K562 (cell line): ENCODE measurements at regions not wholly inside any gene's neighbourhood (a gene's known extent, or its start where the extent isn't known, plus 50 kb on each side); places are given as distances from the start of the nearest gene placed in this dataset.

Source experiments
- ATAC-seq: fragments of 200-7000 bp; cut with Tn5 transposase; 3 replicates; pipeline ENCODE4 v1.9.1; 2020; ENCODE audit warnings: moderate library complexity
- BruUV-seq: library from RNA; stranded (reverse); fragments of 400-500 nt; replicated peaks from 2 replicates; lab custom pipeline; 2021; lab: Mats Ljungman, UMichigan
- CTCF ChIA-PET: fragments of 300-600 bp; formaldehyde crosslinking; extraction: SDS; loops from one replicate; lab custom pipeline; 2021; ENCODE audit warnings: low intra/inter-chr PET ratio; lab: Yijun Ruan, JAX
- POLR2A ChIA-PET: fragments of 300-600, 350-650 bp; sonication (Branson Sonifier 250); formaldehyde crosslinking; extraction: SDS; loops from one replicate; lab custom pipeline; 2021; ENCODE audit warnings: antibody characterized with exemption, inconsistent platforms; lab: Yijun Ruan, JAX
- DNase-seq, 4 experiments: peaks; one replicate each; pipeline versions ENCODE4 v3.0.0 to v3.0.0-alpha.2; 2011 to 2018; ENCODE audit warnings: low spot score in 3 of 4, mixed read lengths in 3 of 4; ENCODE audit errors: extremely low read depth in 1 of 4
- FAIRE-seq: peaks from 2 replicates; lab custom pipeline; 2011; peaks lifted over from hg19 to GRCh38; lab: Jason Lieb, UNC
- H2AFZ ChIP-seq: 2 replicates; pipeline ENCODE4 v1.6.0; 2011; ENCODE audit warnings: low read depth, low read length, control low read depth, inconsistent platforms
- H3K27ac ChIP-seq: fragments of 200-600 bp; 3 replicates; pipeline ENCODE4 v1.8.0; 2011; ENCODE audit warnings: low read depth, mild to moderate bottlenecking, control low read depth, inconsistent platforms, low read length, moderate library complexity, mixed read lengths; ENCODE audit errors: extremely low read depth
- H3K27me3 ChIP-seq, 2 experiments: fragments of 300-600 bp in 1 of 2; 2 replicates in 1 of 2; 3 replicates in 1 of 2; pipeline versions ENCODE4 v1.6.0 to v1.8.0; 2011; ENCODE audit warnings: inconsistent platforms in 2 of 2, low read length in 2 of 2, mild to moderate bottlenecking in 1 of 2, mixed read lengths in 1 of 2, moderate library complexity in 1 of 2; ENCODE audit not compliant: control insufficient read depth in 2 of 2, insufficient read depth in 2 of 2
- H3K36me3 ChIP-seq: fragments of 300-600 bp; 3 replicates; pipeline ENCODE4 v1.8.0; 2011; ENCODE audit warnings: mild to moderate bottlenecking, low read length, inconsistent platforms; ENCODE audit not compliant: control insufficient read depth, insufficient read depth
- H3K4me1 ChIP-seq, 2 experiments: fragments of 200-600 bp in 1 of 2; replicated peaks in 1 of 2; 2 replicates in 1 of 2; 3 replicates in 1 of 2; pipeline versions ENCODE4 v1.5.1 to v1.8.0; 2011; ENCODE audit warnings: inconsistent platforms in 2 of 2, low read length in 2 of 2, mild to moderate bottlenecking in 1 of 2, mixed read lengths in 1 of 2, moderate library complexity in 1 of 2; ENCODE audit not compliant: control insufficient read depth in 2 of 2, insufficient read depth in 2 of 2
- H3K4me2 ChIP-seq: 2 replicates; pipeline ENCODE4 v1.6.1; 2011; ENCODE audit warnings: low read length, control low read depth, inconsistent platforms, mixed read lengths; ENCODE audit not compliant: insufficient read depth
- H3K4me3 ChIP-seq: fragments of 200-600 bp; sonication (generic), shearing (Covaris generic); 2 replicates; pipeline ENCODE4 v1.5.1; 2016; ENCODE audit warnings: control low read depth, inconsistent platforms
- H3K79me2 ChIP-seq: fragments of 200-600 bp; 3 replicates; pipeline ENCODE4 v1.8.0; 2011; ENCODE audit warnings: low read length, inconsistent platforms; ENCODE audit not compliant: control insufficient read depth, insufficient read depth
- H3K9ac ChIP-seq, 2 experiments: 2 replicates each; pipeline versions ENCODE4 v1.6.0 to v1.6.1; 2011; ENCODE audit warnings: low read depth in 2 of 2, low read length in 2 of 2, control low read depth in 1 of 2, inconsistent platforms in 1 of 2, mild to moderate bottlenecking in 1 of 2, mixed read lengths in 1 of 2; ENCODE audit not compliant: insufficient read depth in 1 of 2
- H3K9me1 ChIP-seq: one replicate; pipeline ENCODE4 v1.6.0; 2011; ENCODE audit warnings: inconsistent platforms, mild to moderate bottlenecking, low read length, moderate library complexity; ENCODE audit not compliant: control insufficient read depth, insufficient read depth
- H3K9me3 ChIP-seq: replicated peaks from 2 replicates; pipeline ENCODE4 v1.5.1; 2011; ENCODE audit warnings: low read depth, low read length, inconsistent platforms; ENCODE audit not compliant: control insufficient read depth, insufficient read depth
- H4K20me1 ChIP-seq: replicated peaks from 2 replicates; pipeline ENCODE4 v1.6.1; 2011; ENCODE audit warnings: low read length, inconsistent platforms, mixed read lengths; ENCODE audit not compliant: control insufficient read depth, insufficient read depth
- ERF ChIP-seq: fragments of 450-650 bp; formaldehyde crosslinking; IDR thresholded peaks from 2 replicates; pipeline ENCODE4 v1.4.0; 2020; ENCODE audit warnings: mild to moderate bottlenecking, mixed read lengths
- NFRKB ChIP-seq: fragments of 450-650 bp; IDR thresholded peaks from 2 replicates; pipeline ENCODE4 v1.6.1; 2016; ENCODE audit warnings: low read depth
- TEAD2 ChIP-seq: fragments of 450-650 bp; IDR thresholded peaks from 2 replicates; pipeline ENCODE4 v1.6.1; 2016; ENCODE audit warnings: missing genetic modification characterization, control low read depth, missing compliant biosample characterization
- ZNF146 ChIP-seq: IDR thresholded peaks from one replicate; pipeline ENCODE4 v1.6.1; 2018; ENCODE audit warnings: missing compliant biosample characterization; ENCODE audit not compliant: unreplicated experiment
- ZNF764 ChIP-seq: fragments of 250-450 bp; sonication (Bioruptor Pico); IDR thresholded peaks from 2 replicates; pipeline ENCODE4 v1.4.0; 2020; ENCODE audit warnings: low read depth, mild to moderate bottlenecking, moderate library complexity
- ZNF830 ChIP-seq: fragments of 250-450 bp; sonication (Bioruptor Pico); IDR thresholded peaks from 2 replicates; pipeline ENCODE4 v1.5.0; 2021; ENCODE audit warnings: mild to moderate bottlenecking
- WGBS: fragments of 100-300 bp; shearing (Covaris generic); methylation state at CpG from one replicate; pipeline ENCODE4 v1.1.6; 2016; ENCODE audit warnings: low coverage, mixed read lengths; ENCODE audit not compliant: insufficient coverage; ENCODE audit errors: missing lambda C conversion rate; 5-methylcytosine and 5-hydroxymethylcytosine counted together
- in situ Hi-C: fragments of 300-500 bp; cut with MboI; formaldehyde crosslinking; loops from 4 replicates; pipeline ENCODE4 v1.15.0; 2018; ENCODE audit warnings: inconsistent platforms, mixed read lengths
- intact Hi-C: fragments of 100-400 bp; cut with micrococcal nuclease; formaldehyde crosslinking; loops from 2 replicates; pipeline ENCODE4 v1.14.2; 2022
- TF ChIP-seq, protein P1 (sequence below): fragments of 450-650 bp; formaldehyde crosslinking; IDR thresholded peaks from 2 replicates; pipeline ENCODE4 v1.4.0; 2020; ENCODE audit warnings: mild to moderate bottlenecking, moderate library complexity

DNA sequence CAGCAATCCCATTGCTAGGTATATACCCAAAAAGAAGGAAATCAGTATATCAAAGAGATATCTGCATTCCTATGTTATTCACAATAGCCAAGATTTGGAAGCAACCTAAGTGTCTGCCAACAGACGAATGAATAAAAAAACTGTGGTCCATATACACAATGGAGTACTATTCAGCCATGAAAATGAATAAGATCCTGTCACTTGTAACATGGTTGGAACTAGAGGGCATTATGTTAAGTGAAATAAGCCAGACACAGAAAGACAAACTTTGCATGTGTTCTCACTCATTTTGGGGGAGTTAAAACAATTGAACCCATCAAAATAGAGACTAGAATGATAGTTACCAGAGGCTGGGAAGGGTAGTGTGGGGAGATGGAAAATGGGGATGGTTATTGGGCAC lies 323.5 kb upstream of the NFE2L3 start:
- TF ChIP-seq ZNF146: peak; percentile 72
- no peak for TF ChIP-seq ZNF764 (CRISPR knock-in tag)
- TF ChIP-seq, all 486 proteins: peak for 1
- Histone ChIP-seq H3K9ac (no peak overlapping the region), H2AFZ (no peak overlapping the region), H3K4me2 (no peak overlapping the region), H3K9me1 (no peaks in the 10 kb centered on the region), H3K4me1 (no peaks in the 10 kb centered on the region; a peak in 1 of 5 replicates), H3K36me3 (no peaks in the 10 kb centered on the region), H3K4me3 (no peak overlapping the region), H3K9me3 (no peaks in the 10 kb centered on the region), H3K79me2 (no peaks in the 10 kb centered on the region), H4K20me1 (no peaks in the 10 kb centered on the region), H3K27me3 (0 out of 5 replicates have a peak, but pooled peaks cover 0 to under 1% of the 10 kb centered on the region in 2 experiments), H3K27ac (no peak overlapping the region)
- DNase-seq (no peak), ATAC-seq (no peak), FAIRE-seq (no peak)
- no TSS peak for BruUV-seq
- POLR2A ChIA-PET: no interaction called here
- CTCF ChIA-PET: no interaction called here
- intact Hi-C loops: no loop called here
- in situ Hi-C loops: loop anchor here (25.0 kb wide), 1 partner anchor 441 kb away; no protein-coding TSS in a partner anchor
- 0% methylated on average over 1 of the region's 1 CpG for WGBS

DNA sequence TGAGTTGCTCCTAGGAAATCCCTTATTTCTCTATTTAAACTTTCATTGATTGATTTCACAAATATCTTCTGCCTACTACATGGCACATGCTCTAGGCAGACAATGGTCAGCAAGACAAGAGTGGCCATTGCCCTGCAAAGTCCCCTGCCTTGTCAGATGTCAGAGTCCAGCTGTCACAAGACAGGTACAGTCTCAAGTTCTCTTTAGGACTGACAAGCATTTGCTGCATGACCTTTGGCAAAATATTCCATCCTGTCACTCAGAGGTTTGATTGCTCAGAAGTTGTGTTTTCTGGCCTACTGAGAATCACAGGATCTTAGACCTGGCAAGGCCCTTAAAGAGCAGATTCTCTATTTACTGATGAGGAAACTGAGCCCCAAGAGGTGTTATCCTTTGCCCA lies 322.3 kb upstream of the NFE2L3 start:
- Histone ChIP-seq H3K4me2 (no peak overlapping the region), H3K9me3 (no peaks in the 10 kb centered on the region), H3K27ac (no peak overlapping the region), H3K36me3 (no peaks in the 10 kb centered on the region), H3K79me2 (no peaks in the 10 kb centered on the region), H3K4me3 (no peak overlapping the region), H4K20me1 (no peaks in the 10 kb centered on the region), H3K9ac (no peak overlapping the region), H3K9me1 (no peaks in the 10 kb centered on the region), H2AFZ (no peak overlapping the region), H3K27me3 (no peaks in the 10 kb centered on the region), H3K4me1 (no peaks in the 10 kb centered on the region; a peak in 1 of 5 replicates)
- ATAC-seq: no peak
- in situ Hi-C loops (loop anchor here (25.0 kb wide), 1 partner anchor 442 kb away; no protein-coding TSS in a partner anchor), intact Hi-C loops (no loop called here)
- no TSS peak for BruUV-seq
- POLR2A ChIA-PET: no interaction called here
- CTCF ChIA-PET: no interaction called here
- DNase-seq: no peak
- no peak for FAIRE-seq
- TF ChIP-seq TEAD2: no peak
- TF ChIP-seq ERF (CRISPR knock-in tag): no peak
- no peak for TF ChIP-seq NFRKB
- TF ChIP-seq ZNF830: no peak
- TF ChIP-seq, protein P1, sequence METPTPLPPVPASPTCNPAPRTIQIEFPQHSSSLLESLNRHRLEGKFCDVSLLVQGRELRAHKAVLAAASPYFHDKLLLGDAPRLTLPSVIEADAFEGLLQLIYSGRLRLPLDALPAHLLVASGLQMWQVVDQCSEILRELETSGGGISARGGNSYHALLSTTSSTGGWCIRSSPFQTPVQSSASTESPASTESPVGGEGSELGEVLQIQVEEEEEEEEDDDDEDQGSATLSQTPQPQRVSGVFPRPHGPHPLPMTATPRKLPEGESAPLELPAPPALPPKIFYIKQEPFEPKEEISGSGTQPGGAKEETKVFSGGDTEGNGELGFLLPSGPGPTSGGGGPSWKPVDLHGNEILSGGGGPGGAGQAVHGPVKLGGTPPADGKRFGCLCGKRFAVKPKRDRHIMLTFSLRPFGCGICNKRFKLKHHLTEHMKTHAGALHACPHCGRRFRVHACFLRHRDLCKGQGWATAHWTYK: no peak
